LNCaP clone FGC (cell line): ENCODE measurements at regions not wholly inside any gene's neighbourhood (a gene's known extent, or its start where the extent isn't known, plus 50 kb on each side); places are given as distances from the start of the nearest gene placed in this dataset.
"Not testable (repeated sequence)": the region's sequence is repeated elsewhere in the genome, so short reads cannot be mapped to it uniquely, and the experiment has no call there.

Experiments used
- DNase-seq: peaks from one replicate; pipeline ENCODE4 v3.0.0-alpha.2; 2011; ENCODE audit warnings: low read depth
- H3K4me3 ChIP-seq: 2 replicates; pipeline ENCODE4 v1.5.1; 2011; ENCODE audit warnings: mild to moderate bottlenecking, low read depth, low read length, control low read depth
- CTCF ChIP-seq: IDR thresholded peaks from 2 replicates; pipeline ENCODE4 v1.5.1; 2012; ENCODE audit warnings: mild to moderate bottlenecking; ENCODE audit not compliant: control insufficient read depth, insufficient read depth; ENCODE audit errors: extremely low read depth

- not testable (repeated sequence) for H3K4me3 ChIP-seq, DNase-seq
Measured at GRCh38 chr10:46095943-46096342, 49.9 kb upstream of the MSMB start.

- DNase-seq: no peak
- TF ChIP-seq CTCF: no peak
- no peak overlapping the region for H3K4me3 ChIP-seq
Measured at GRCh38 chr10:46096446-46096845, 50.4 kb upstream of the MSMB start.

GRCh38 chr10:46096909-46097575 is 51.0 kb upstream of the MSMB start:
- DNase-seq: no peak
- no peak overlapping the region for H3K4me3 ChIP-seq
- no peak for TF ChIP-seq CTCF

GRCh38 chr10:46097576-46098317 is 51.7 kb upstream of the MSMB start:
- H3K4me3 ChIP-seq: no peak overlapping the region
- TF ChIP-seq CTCF: no peak
- no peak for DNase-seq

- no peak for DNase-seq
Measured at GRCh38 chr10:46098386-46098785, 52.3 kb upstream of the MSMB start.

GRCh38 chr10:46098925-46099324 is 52.9 kb upstream of the MSMB start:
- not testable (repeated sequence) for DNase-seq

More at GRCh38 chr10:46098386-46098785, 52.3 kb upstream of the MSMB start:
- no peak for TF ChIP-seq CTCF
- no peak overlapping the region for H3K4me3 ChIP-seq

GRCh38 chr10:46104071-46104585 is 58.1 kb upstream of the MSMB start:
- no peak overlapping the region for H3K4me3 ChIP-seq
- TF ChIP-seq CTCF: no peak
- DNase-seq: no peak

More at GRCh38 chr10:46098925-46099324, 52.9 kb upstream of the MSMB start:
- not testable (repeated sequence) for H3K4me3 ChIP-seq

- not testable (repeated sequence) for H3K4me3 ChIP-seq, DNase-seq
Measured at GRCh38 chr10:46105416-46105815, 59.3 kb upstream of the MSMB start.

GRCh38 chr10:46105856-46106409 is 59.9 kb upstream of the MSMB start:
- DNase-seq: not testable (repeated sequence)
- peak overlapping the region; percentile 52 for H3K4me3 ChIP-seq
